ENCODE measurements at regions not wholly inside any gene's neighbourhood (a gene's known extent, or its start where the extent isn't known, plus 50 kb on each side); places are given as distances from the start of the nearest gene placed in this dataset.

DNA sequence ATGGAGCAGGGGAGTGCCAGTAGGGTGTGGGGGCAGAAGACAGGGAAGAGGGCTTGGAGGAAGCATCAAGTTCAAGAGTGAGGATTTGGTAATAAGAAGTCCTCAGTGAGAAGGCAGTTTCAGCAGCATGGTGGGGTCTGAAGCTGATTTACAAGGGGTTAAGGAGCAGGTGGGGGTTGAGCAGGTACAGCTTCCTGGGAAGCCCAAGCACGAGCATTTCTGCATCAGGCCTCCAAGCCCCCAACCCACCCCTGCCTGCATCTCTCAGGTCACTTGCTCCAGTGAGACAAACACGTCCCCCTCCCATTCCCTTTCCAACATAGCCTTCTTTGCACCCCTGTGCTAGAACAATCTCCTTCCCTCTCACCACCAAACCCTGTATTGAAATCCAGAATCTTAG is 574.7 kb downstream of the MATN1 start:
- TF ChIP-seq, protein P1, sequence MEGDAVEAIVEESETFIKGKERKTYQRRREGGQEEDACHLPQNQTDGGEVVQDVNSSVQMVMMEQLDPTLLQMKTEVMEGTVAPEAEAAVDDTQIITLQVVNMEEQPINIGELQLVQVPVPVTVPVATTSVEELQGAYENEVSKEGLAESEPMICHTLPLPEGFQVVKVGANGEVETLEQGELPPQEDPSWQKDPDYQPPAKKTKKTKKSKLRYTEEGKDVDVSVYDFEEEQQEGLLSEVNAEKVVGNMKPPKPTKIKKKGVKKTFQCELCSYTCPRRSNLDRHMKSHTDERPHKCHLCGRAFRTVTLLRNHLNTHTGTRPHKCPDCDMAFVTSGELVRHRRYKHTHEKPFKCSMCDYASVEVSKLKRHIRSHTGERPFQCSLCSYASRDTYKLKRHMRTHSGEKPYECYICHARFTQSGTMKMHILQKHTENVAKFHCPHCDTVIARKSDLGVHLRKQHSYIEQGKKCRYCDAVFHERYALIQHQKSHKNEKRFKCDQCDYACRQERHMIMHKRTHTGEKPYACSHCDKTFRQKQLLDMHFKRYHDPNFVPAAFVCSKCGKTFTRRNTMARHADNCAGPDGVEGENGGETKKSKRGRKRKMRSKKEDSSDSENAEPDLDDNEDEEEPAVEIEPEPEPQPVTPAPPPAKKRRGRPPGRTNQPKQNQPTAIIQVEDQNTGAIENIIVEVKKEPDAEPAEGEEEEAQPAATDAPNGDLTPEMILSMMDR (conservative IDR thresholded peaks at IDR 0.05; ENCODE audit: low read length): no peak
- no peak for TF ChIP-seq EZH2phosphoT487 (IDR thresholded peaks at IDR 0.05; ENCODE audit: borderline replicate concordance)
